ENCODE measurements at regions not wholly inside any gene's neighbourhood (a gene's known extent, or its start where the extent isn't known, plus 50 kb on each side); places are given as distances from the start of the nearest gene placed in this dataset.

GRCh38 chr10:71081912-71082311 is 130.5 kb upstream of the UNC5B start:
- H3K4me2 ChIP-seq (ENCODE audit: low read depth, low read length, poor library complexity, severe bottlenecking): no peak overlapping the region
- H3K9ac ChIP-seq (ENCODE audit: low read depth, low read length, poor library complexity, severe bottlenecking): no peak overlapping the region
- no peaks in the 10 kb centered on the region for H3K27me3 ChIP-seq (ENCODE audit: insufficient read depth, low read length, poor library complexity, severe bottlenecking)
- H3K36me3 ChIP-seq (ENCODE audit: insufficient read depth, low read length): no peaks in the 10 kb centered on the region
- no peaks in the 10 kb centered on the region for H3K9me3 ChIP-seq (ENCODE audit: insufficient read depth, low read depth, low read length)
- no peaks in the 10 kb centered on the region for H3K9me2 ChIP-seq (replicated peaks; ENCODE audit: low read depth, low read length)
- H3K79me2 ChIP-seq (ENCODE audit: insufficient read depth, low read length): no peaks in the 10 kb centered on the region
- H3K4me1 ChIP-seq (ENCODE audit: insufficient read depth, low read length, poor library complexity, severe bottlenecking): no peaks in the 10 kb centered on the region
- TF ChIP-seq EZH2phosphoT487 (IDR thresholded peaks at IDR 0.05; ENCODE audit: borderline replicate concordance) (no peak), CTCF (conservative IDR thresholded peaks at IDR 0.05; ENCODE audit: low read length) (no peak)
- H3K4me3 ChIP-seq (ENCODE audit: low read length, poor library complexity, severe bottlenecking): no peak overlapping the region
- H3F3A ChIP-seq (ENCODE audit: low read depth): no peaks in the 10 kb centered on the region
- H2AFZ ChIP-seq (ENCODE audit: low read length): no peak overlapping the region
- no peaks in the 10 kb centered on the region for H4K20me1 ChIP-seq (ENCODE audit: insufficient read depth, low read length, poor library complexity, severe bottlenecking)

GRCh38 chr10:71082960-71083715 is 129.2 kb upstream of the UNC5B start:
- Histone ChIP-seq H3K4me3 (ENCODE audit: low read length, poor library complexity, severe bottlenecking) (no peak overlapping the region), H3K27me3 (ENCODE audit: insufficient read depth, low read length, poor library complexity, severe bottlenecking) (no peaks in the 10 kb centered on the region), H3K9me2 (replicated peaks; ENCODE audit: low read depth, low read length) (no peaks in the 10 kb centered on the region), H3K36me3 (ENCODE audit: insufficient read depth, low read length) (no peaks in the 10 kb centered on the region), H2AFZ (ENCODE audit: low read length) (no peak overlapping the region), H3K4me1 (ENCODE audit: insufficient read depth, low read length, poor library complexity, severe bottlenecking) (no peaks in the 10 kb centered on the region), H3K9me3 (ENCODE audit: insufficient read depth, low read depth, low read length) (no peaks in the 10 kb centered on the region), H3K4me2 (ENCODE audit: low read depth, low read length, poor library complexity, severe bottlenecking) (no peak overlapping the region), H3K79me2 (ENCODE audit: insufficient read depth, low read length) (no peaks in the 10 kb centered on the region), H3K9ac (ENCODE audit: low read depth, low read length, poor library complexity, severe bottlenecking) (no peak overlapping the region), H4K20me1 (ENCODE audit: insufficient read depth, low read length, poor library complexity, severe bottlenecking) (no peaks in the 10 kb centered on the region), H3F3A (ENCODE audit: low read depth) (no peaks in the 10 kb centered on the region)
- no peak for TF ChIP-seq CTCF (conservative IDR thresholded peaks at IDR 0.05; ENCODE audit: low read length)
- no peak for TF ChIP-seq EZH2phosphoT487 (IDR thresholded peaks at IDR 0.05; ENCODE audit: borderline replicate concordance)

GRCh38 chr10:71083716-71083975 is 128.7 kb upstream of the UNC5B start:
- H3K4me3 ChIP-seq (ENCODE audit: low read length, poor library complexity, severe bottlenecking): no peak overlapping the region
- no peaks in the 10 kb centered on the region for H3K9me3 ChIP-seq (ENCODE audit: insufficient read depth, low read depth, low read length)
- no peaks in the 10 kb centered on the region for H3F3A ChIP-seq (ENCODE audit: low read depth)
- H3K27me3 ChIP-seq (ENCODE audit: insufficient read depth, low read length, poor library complexity, severe bottlenecking): no peaks in the 10 kb centered on the region
- H3K9me2 ChIP-seq (replicated peaks; ENCODE audit: low read depth, low read length): no peaks in the 10 kb centered on the region
- no peaks in the 10 kb centered on the region for H3K36me3 ChIP-seq (ENCODE audit: insufficient read depth, low read length)
- no peaks in the 10 kb centered on the region for H4K20me1 ChIP-seq (ENCODE audit: insufficient read depth, low read length, poor library complexity, severe bottlenecking)
- no peaks in the 10 kb centered on the region for H3K79me2 ChIP-seq (ENCODE audit: insufficient read depth, low read length)
- H3K9ac ChIP-seq (ENCODE audit: low read depth, low read length, poor library complexity, severe bottlenecking): no peak overlapping the region
- no peak overlapping the region for H3K4me2 ChIP-seq (ENCODE audit: low read depth, low read length, poor library complexity, severe bottlenecking)
- H2AFZ ChIP-seq (ENCODE audit: low read length): no peak overlapping the region
- H3K4me1 ChIP-seq (ENCODE audit: insufficient read depth, low read length, poor library complexity, severe bottlenecking): no peaks in the 10 kb centered on the region
- TF ChIP-seq CTCF (conservative IDR thresholded peaks at IDR 0.05; ENCODE audit: low read length) (no peak), EZH2phosphoT487 (IDR thresholded peaks at IDR 0.05; ENCODE audit: borderline replicate concordance) (no peak)

Data from Loucy (cell line).